HS-5 (cell line): ENCODE measurements at regions not wholly inside any gene's neighbourhood (a gene's known extent, or its start where the extent isn't known, plus 50 kb on each side); places are given as distances from the start of the nearest gene placed in this dataset.
"Not testable (repeated sequence)": the region's sequence is repeated elsewhere in the genome, so short reads cannot be mapped to it uniquely, and the experiment has no call there.

Source experiments
- DNase-seq: peaks from one replicate; pipeline ENCODE4 v3.0.0-alpha.2; 2012; ENCODE audit warnings: low read depth

DNA sequence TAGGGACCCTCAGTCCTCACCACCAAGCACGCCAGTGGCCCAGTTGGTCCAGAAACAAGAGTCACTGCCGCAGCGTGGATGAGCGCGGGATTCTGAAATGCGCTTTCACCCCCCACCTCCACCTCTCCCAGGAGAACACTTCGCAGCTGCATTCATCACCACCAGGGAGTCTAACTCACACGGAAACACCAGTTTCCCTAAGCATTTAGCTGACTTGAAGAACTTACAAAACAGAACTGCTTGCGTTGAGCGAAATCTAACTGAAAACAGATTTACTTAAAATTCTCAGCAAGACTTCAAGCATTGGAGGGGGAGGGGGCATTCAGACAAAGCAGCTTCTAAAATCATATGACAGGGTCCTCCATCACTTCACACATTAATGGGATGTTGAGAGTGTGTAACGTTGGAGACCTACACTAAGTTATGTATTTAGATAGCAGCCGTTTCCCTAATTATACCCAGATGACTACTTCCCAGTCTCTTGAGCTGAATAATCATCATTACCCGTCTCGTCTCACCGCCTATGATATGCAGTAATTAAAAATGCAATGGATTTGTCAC is 258.2 kb upstream of the IRS2 start:
- no peak for DNase-seq

DNA sequence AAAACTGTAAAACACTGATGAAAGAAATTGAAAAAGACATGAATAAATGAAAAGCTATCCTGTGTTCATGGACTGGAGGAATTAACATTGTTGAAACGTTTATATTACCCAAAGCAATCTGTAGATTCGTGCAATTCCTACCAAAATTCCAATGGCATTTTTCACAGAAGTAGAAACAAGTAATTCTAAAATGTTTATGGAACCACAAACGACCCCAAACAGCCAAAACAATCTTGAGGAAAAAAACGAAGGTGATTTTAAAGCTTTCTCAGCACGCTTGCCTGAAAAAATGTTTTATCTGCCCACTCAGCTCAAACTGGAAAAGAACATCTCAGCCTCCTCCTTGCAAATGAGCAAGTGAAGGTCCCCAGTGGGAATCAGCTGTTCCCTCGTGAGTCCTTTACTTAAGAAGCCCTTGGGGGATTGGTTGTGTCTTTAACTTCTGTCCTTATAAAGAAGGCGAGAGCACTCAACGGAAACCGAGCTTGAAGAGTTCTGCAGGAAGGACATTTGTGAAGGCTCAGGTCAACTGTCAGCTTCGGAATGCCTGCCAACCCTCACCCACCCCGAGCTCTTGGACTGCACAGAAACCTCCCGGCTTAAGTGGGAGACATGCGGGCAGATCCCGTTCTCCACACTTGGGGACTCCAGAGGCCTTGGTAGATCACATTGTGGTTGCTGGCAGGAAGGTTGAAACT is 256.0 kb upstream of the IRS2 start:
- no peak for DNase-seq

DNA sequence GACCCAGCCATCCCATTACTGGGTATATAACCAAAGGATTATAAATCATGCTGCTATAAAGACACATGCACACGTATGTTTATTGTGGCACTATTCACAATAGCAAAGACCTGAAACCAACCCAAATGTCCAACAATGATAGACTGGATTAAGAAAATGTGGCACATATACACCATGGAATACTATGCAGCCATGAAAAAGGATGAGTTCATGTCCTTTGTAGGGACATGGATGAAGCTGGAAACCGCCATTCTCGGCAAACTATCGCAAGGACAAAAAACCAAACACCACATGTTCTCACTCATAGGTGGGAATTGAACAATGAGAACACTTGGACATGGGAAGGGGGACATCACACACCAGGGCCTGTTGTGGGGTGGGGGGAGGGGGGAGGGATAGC is 255.3 kb upstream of the IRS2 start:
- not testable (repeated sequence) for DNase-seq

DNA sequence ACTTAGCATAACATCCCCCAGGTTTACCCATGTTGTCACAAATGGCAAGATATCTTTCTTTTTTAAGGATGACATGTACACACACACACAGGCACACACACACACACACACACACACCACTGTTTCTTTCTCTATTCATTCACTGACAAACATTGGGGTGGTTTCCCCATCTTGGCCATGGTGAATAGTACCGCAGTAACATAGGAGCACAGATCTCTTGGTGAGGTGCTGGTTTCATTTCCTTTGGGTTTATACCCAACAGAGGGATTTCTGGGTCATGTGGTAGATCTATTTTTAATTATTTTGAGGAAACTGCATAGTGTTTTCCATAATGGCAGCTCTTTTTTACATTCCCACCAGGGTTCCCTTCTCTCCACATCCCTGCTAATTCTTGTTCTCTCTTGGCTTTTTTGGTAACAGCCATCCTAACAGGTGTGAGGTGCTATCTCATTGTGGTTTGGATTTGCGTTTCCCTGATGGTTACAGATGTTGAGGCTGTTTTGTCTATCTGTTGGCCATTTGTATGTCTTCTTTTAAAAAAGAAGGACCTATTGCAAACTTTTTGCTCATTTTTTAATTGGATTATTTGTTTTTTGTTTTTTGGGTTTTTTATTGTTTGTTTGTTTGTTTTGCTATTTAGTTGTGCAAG is 251.7 kb upstream of the IRS2 start:
- DNase-seq: no peak

DNA sequence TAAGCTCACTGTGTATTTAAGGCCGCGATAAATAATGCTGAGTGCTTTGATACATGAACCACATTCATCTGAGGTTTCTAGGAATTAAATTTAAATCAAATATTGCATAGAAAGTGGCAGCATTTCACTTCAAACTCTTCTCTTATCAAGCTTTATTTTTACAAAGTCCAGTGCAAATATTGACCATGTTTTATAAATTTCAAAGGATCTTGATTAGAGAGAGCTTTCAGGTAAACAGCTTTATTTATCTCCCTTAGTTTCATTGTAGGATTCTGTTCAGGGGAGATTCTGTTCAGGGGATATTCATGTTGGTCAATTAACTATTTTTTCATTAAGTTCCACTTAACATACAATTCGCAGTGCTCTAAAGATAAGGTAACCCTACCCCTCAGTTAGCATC is 249.7 kb upstream of the IRS2 start:
- no peak for DNase-seq

DNA sequence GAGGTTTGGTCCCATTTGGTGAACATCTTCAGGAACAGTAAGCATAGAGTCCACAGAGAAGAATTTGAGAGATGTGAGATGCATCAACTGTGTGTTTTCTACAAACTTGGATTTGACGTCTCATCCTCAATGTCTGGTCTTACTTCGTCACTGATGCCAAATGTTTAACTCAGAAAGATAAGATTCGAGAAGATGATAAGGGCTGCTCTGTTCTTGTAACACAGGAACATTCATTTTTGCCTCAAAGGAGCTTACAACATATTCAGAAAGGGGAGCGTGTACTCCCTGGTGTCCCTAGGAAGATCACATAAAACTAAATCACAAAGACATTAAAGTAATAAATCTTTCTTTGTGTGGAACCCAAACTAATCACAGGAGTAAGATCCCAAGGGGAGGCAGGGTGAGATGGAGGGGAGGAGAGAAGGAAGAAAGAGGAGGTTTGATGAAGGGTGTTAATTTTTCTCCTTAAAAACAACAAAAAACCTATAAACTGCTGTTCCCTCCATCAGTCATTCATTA is 247.7 kb upstream of the IRS2 start:
- no peak for DNase-seq

DNA sequence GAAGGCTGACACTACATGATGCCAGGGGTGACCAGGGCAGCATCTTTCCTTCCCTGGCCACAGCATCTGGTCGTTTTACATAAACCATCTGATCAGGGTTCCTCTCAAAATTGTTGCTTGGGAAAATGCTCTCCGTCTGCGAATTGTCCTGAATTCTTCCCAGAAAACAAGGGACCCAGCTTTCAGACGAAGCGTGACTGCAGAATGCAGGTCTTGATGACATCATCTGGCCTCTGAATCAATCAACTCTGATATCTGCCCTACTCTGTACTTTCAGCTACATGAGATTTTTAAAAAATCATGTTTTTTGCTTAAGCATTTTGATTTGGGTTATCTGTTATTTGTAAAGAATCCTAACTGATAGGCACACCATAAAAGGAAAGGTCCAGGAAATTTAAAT is 246.6 kb upstream of the IRS2 start:
- no peak for DNase-seq

DNA sequence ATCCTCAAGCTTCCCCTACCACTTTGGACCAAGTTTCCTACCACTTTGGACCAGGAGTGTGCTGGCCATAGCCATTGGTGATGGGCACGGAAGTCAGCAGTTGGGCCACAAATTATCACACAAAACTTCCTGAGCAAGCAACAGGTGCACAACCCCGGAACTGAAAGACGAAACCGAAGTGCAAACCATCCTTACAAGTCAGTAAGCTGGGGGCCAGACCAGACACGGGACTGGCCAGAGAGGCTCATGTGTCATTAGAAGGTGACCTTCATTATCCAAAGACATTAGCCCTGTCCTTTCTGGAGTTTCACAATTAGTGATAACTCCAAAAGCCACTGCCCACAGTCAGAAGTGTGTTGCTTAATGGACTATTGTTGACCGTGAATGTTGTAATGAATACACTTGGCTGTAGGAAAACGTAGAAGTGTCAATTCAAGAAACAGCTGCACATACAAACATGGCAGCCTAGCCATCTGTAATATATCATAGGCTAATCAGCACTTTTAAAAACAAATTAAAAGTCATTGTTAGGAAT is 244.1 kb upstream of the IRS2 start:
- DNase-seq: no peak

DNA sequence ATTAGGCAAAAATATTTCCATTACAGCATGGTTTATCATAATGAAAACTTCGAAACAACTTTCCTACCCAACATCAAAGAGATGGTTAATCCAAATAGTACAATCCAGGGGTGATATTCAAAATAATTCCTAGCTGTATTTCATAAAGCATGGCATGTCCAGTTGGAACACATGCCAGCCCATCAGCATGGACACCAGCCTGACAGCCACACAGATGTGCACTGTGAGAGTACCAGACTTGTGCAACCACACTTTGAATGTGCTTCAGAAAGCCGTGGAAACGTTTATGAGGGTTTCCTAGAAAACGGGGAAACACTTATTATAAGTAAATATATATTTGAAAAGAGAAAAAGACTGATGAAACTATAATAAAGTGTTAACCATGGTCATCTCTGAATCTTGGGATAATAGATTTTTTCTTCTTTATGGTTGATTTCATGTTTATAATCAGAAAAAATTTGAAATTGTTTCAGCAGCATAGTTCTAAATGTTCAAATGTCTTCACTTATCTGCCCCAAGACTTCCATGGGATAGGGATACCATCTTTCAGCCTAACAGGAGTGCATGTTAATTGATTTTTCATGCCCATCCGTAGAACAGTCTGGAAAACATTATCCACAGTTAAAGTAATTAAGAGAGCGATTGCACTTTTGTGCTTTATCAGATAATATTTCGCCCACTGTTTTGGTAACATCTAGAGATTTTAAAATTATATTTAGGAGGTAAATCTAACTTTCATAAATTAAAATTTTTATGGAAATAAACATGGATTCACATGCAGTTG is 242.6 kb upstream of the IRS2 start:
- DNase-seq: no peak

DNA sequence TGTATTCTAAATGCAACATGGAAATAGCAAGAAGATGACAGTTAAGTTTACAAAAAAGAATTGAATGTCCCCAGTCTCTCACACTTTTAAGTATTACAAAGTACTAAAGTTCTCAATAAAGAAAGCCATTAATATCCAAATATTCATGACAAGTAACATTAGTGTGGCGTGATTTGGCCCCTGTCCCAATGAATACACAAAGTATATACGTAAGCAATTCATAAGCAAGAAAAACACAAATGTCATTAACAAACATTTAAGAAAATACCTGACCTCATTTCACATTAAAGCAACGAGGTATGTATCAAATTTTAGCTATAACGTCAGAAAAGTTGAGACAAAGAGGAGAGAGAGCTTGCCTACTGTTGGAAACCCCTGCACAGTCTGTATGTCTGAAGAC is 241.9 kb upstream of the IRS2 start:
- DNase-seq: no peak

DNA sequence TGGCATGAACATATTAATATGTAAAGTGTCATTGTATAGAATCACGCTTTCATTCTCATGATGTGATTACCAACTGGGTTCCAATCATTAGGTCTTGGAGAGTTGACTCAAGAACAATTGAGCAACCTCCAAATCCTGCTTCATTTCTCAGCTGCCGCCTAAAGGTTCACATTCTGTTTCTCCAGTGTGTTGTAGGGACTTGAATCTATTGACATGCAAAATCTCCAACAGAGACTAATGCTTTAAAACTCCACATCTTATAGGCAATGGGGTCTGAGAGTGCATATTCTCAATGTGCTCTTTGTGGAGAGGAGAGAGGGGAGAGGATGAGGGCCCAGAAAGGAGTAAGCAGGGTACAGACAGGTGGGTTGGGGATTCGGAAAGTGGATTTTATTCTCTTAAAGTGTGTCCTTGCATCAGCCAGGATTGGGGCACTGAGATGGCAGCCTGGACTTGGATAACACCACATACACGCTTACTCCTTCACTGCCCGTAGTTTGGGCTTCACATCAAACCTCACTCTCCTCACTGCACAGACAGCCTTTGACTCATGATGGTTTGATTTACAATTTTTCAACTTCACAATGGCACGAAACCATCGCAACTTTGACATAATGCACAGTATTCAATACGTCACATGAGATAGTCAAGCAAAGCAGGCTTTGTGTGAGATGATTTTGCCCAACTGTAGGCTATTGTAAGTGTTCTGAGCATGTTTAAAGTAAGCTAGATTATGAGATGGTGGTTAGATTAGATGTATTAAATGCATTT is 241.3 kb upstream of the IRS2 start:
- DNase-seq: no peak

DNA sequence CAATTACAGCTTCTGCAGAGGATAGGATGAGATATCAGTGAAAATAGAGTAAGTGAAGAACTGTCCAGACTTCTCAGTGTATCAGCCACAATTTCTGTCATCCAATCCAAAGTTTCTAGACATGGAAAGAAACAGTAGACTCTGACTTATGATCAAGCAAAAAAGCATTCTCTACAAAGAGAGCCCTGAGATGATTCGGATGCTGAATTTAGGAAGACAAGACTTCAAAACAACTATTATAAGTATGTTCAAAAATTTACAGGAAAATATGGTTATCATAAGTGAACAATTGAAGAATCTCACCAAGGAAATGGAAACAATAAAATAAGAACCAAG is 238.2 kb upstream of the IRS2 start:
- no peak for DNase-seq

DNA sequence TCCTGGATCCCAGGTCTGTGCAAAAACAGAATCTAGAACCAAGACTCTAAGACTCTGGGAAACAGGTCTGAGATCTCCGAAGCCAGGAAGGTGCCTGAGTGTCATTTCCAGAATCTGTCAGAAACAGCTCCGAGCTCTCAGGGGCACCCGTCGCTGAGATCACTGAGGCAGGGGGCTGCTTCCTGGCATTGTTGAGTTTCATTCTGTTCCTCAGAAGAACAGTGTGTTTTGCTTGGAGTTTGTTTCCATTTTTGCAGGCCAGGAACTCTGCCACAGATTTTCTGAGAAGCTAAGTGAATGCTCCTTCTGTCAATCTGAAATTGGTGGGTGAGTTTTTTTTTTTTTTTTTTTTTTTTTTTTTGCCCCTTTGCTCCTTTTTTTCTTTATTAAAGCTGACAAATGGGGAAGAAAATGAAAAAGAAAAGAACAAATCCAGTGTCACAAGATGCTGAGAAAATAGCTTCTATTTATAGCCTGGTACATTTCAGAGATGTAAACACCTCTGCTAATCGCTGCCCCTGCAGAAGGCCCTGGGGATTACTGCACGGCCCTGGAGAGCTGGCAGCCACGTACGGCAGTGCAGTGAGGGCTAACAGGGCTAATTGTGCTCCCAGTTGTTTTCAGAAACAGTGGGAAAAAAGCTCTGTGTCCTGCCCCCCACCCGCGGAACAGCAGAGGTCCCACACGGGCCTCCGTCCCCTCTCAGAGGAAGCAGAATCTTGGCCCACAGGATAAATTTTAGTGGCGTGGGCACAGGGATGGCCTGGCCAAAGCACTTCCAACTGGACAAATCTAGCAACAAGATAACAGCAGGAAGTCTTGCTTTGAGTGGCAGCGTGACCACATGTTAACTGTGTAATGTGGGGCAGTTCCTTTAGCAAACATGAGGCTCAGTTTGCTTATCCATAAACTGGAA is 237.6 kb upstream of the IRS2 start:
- DNase-seq: no peak

DNA sequence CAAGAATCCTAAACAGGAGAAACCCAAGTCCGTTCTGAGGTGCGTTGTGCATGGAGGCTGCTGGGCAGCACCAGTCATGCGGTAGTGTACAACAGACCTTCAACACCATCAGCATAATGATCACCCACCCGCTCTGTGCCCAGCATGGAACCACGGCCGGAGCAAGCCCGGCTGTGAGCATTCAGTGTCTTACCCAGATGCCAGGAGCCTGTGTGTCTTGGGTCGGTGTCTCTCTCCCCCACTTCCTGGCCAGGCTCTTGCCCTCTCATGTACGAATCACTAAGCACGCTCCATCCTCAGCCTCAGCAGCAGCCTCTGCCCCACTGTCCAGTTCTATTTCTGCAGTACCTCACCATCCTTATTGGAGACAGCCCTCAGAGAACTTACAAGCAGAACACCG is 231.6 kb upstream of the IRS2 start:
- DNase-seq: no peak

DNA sequence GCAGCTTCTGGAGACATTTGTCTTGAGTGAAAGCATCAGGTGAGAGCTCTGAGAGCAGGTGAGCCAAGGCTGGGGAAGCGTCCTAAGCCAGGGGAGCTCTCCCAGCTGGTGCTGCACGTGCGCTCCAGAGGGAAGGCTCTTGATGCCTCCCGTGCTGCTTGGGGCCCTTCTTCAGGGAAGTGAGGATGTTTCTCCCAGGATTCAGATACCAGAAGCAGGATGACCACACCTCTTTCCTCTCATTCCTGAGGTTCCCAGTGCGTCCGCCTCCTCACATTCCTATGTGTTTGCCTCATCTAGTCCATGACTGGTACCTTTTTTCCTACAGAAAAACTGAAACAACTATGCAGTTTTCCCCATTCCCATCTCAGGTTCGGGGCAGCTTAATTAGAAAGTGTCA is 231.0 kb upstream of the IRS2 start:
- peak; percentile 61 for DNase-seq

DNA sequence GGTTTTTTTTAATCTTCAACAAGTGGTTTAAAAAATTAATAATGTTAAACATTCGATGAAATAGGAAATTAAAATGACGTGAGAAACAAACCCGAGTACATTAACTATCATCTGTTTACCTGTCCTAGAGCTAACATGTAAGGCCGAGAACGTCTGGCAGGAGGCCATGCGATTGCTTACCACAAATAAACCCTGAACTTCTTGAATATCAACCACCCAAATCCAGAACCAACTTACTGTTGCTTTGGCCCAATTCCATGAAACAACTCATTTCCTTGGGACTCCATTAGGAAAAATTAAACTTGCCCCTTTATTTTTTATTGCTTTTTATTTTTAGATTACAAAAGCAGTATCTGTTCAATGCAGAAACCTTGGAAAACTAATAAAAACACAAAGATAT is 228.9 kb upstream of the IRS2 start:
- DNase-seq: no peak

DNA sequence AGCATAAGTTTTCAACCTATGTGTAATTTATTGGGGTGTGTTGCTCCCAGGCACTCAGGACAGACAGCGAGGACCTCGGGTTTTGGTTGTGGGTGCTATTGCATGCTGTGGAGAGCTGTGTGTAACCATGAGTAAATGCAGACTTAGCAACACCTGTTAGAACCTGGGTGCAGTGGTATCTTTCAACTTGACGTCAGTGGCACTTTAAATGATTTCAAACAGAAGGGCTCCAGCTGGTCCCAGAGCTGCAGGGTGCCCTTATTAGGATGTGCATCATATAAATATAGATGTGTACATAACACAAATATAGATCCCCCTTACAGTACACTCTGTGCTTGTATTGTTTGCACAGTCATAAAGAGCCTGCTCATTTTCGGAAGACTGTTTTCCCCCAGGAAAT is 228.3 kb upstream of the IRS2 start:
- no peak for DNase-seq

DNA sequence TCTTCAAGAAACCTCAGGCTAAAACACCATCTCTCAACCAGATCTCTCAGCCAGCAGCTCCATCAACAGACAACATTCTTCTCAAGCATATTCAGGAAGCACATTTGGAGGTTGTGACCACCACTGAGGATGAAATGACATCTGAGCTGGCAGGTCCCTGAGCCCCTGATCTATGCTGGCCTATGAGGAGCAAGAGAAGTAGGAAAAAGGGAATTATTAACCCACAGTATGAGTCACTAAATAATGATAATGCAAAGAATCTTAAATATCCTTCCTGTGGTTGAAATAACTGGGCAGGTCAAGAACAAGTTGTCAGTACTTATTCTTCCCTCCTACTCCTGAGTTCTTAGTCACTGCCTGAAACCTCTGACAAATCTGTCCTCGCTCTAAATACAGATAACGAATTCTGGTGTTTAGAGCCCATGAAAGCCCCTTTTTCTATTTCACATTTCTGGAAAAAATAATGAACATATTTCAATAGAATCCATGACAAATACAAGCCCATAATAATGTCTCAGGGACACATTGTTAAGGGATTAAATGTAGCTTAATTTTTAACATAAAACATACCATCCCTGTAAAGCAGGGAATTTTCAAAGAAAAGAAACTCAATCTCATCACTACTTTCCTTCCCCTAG is 225.8 kb upstream of the IRS2 start:
- peak; percentile 60 for DNase-seq

DNA sequence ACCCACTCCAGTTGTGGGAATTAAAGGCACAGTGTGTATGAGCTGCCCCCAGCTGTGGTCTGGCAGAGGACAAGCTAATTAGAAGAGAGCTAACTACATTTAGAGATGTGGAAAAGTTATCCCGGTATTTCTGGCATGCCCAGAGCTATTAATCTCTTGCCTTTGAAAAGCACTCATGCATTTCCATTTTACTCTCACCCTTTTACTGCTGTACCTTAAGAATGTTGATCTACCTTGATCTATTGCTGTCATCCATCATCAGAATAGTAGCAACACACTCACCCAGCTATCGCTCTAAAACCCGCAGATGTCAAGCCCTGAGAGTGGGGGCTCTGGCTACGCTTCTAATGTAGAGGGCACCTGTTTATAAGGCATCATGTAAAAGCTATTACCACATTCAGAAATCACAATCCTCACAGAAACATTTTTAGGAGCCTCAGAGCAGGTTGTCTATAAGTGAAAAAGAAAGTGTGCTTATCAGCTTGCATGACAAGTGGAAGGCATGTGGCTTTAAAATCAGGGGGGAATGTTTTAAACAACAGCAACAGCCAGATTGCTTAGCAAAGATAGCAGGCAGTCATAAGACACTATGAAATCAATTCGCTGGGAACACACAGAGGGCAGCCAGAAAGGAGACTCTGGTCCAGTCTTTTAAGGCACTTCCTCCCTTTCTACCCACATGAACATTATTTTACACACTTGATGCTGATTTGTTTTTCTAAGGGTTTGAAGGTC is 224.2 kb upstream of the IRS2 start:
- DNase-seq: no peak

DNA sequence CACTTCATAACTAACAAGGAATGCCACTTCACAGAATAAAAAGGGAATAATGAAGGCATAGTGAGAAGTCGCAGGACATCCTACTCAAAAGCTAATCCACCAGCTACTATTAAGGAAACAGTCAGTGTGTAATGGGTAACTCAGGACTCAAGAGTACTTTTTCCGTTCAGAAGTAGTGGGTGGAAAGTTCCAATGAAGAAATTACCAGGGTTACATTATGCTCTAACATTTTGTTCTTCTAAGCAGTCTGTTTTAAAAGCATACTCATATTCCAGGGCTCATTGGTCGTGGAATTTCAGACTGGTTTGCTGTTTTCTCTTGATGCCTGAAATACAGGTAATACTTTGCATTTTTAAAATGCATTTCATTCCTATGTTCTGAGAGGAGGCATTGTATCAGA is 222.4 kb upstream of the IRS2 start:
- DNase-seq: no peak
